HG03442 (cell line): ENCODE measurements at regions not wholly inside any gene's neighbourhood (a gene's known extent, or its start where the extent isn't known, plus 50 kb on each side); places are given as distances from the start of the nearest gene placed in this dataset.

Experiments used
- ATAC-seq: cut with Tn5 transposase; IDR thresholded peaks from one replicate; pipeline ENCODE4 v1.9.1; 2021; ENCODE audit warnings: mild to moderate bottlenecking, moderate library complexity; ENCODE audit not compliant: unreplicated experiment

DNA sequence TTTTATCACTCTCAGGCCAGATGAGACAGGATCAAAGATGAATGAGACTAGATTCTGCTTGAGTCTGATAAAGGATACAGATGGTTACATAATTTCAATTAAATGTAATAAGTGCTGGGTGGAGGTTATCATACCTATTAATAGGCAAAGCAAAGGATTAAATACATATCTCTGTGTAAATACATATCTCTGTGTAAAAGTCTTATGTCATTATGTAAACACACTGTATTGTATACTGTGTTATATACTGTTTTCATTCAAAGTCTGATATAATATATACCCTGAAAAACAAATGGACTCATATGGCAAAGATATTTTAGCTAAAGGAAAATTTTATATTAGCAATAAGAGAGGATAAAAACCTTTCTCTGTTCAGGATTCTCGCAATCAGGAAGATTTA lies 605.8 kb upstream of the PTGER4 start:
- no peak for ATAC-seq

DNA sequence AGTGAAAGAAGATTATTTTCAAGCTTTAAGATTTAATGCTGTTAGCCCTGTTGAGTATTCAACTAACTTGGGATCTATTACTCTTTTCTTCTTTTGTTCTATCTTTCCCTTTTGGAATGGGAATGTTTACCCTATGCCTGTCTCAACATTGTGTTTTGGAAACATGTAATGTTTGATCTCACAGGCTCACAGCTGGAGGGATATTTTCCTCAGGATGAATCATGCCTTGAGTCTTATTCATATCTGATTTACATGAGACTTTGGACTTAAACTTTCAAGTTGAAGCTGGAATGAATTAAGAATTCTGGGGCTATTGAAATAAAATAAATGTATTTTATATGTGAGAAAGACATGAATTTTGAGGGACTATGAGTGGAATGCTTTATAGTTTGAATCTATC lies 607.8 kb upstream of the PTGER4 start:
- ATAC-seq, result no peak

DNA sequence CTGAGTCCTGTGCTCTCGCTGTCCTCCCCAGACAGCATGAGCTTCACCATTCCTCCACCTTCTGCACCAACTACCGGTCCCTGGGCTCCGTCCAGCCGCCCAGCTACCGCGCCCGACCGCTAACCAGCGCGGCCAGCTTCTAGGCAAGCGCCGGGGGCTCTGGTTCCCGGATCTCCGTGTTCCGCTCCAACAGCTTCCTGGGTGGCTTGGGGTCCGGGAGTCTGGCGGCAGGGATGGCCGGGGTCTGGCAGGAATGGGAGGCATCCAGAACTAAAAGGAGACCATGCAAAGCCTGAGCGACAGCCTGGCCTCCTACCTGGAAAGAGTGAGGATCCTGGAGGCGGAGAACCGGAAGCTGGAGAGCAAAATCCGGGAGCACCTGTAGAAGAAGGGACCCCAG lies 613.1 kb upstream of the PTGER4 start:
- no peak for ATAC-seq

DNA sequence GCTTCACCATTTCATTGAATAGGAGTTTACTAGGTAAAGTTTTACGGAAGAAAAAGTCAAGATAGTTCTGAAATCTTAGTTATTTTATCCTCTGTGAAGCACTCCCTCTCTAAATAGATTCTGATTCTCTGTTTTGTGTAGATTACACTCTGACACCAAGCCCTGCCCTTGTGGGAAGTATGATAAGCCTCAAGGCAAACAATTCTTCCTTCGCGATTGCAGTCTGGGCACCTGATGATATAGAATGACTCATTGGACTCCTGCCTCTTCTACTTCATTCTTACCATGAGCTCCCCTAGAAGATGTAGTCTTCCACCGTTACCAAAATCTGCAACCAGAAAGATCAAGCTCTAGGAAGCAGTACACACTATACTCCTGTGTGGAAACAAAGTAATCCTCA lies 626.9 kb upstream of the PTGER4 start:
- no peak for ATAC-seq

DNA sequence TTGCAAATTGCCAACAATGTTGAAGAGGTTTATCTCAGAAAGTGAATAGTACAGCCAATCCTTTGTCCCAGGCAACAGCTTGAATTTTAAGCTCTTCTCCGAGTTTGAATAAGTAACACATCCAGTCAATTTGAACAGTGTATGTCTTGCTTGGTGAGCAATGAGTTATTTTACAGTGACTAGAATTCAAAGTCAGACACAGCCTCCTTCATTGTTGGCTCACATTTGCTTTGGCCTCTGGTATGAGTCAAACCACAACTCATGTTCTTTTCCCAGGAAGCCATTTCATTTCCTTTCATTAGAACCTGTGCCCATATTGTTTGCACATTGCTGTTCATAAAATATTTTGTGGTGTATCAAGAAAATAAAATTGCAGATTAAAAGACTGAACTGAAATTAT lies 622.0 kb upstream of the DAB2 start:
- no peak for ATAC-seq

DNA sequence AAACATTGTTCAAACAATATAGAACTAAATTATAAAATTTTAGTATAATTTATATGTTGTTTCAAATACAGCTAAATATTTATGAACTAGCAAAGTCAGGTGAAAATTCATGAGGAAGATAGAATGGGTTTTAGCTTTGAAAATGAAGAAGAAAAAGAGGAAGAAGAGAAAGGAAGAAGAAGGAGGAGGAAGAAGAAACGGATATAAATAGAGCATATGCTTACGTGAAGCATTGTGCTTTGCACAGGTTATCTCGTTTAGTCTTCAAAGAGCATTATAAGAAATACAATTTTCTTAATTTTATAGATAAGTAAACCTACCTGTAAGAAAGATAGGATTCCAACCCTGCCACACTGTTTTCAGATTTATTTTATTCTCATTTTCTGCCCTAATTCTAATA lies 620.6 kb upstream of the DAB2 start:
- ATAC-seq, result no peak

DNA sequence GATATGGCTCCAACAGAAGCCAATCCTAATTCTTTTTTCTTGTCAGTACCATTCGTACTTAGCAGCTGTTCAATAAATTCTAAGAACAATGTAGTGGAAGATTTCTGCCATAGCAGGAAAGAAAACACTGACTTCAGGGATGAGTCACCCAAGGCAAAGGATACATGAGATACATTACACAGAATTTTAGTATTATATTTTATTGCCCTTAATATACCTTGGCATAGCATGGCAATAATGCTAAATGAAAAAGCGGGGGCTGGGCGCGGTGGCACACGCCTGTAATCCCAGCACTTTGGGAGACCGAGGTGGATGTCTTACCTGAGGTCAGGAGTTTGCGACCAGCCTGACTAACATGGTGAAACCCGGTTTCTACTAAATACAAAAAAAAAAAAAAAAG lies 619.1 kb upstream of the DAB2 start:
- ATAC-seq, result no peak

DNA sequence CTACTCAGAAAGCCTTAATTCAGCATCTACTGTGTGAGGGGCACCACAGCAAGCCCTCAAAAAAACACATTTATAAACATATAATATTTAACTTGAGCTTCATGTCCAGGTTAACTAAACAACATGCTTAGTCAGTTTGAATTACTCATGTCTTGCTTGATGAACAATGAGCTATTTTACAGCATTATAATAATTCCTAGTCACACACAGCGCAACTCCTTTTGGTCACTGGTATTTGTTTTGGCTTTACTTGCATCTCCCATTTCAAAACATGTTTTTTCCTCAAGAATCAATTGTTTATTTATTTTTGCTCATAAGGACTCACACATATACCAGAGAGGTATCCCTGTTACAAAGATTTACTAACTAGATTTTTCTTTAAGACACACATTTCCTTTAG lies 616.7 kb upstream of the DAB2 start:
- ATAC-seq, result no peak

DNA sequence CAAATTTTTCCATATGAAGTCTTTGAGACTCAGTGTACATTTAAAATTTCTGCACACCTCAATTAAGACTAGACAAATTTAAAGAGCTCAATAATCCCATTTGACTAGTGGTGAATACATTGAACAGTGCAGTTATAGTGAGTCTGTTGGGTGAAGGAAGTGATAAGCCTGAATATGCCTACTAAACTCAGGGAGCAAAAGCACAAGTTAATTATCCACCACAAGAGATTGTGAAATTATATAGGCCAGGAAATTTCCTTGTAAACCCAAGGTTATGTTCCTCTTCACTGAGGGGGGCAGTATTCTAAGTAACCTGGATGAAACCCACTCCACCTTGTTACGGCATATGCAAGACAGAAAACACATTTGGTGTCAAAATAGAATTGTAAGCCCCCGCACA lies 612.9 kb upstream of the DAB2 start:
- no peak for ATAC-seq

DNA sequence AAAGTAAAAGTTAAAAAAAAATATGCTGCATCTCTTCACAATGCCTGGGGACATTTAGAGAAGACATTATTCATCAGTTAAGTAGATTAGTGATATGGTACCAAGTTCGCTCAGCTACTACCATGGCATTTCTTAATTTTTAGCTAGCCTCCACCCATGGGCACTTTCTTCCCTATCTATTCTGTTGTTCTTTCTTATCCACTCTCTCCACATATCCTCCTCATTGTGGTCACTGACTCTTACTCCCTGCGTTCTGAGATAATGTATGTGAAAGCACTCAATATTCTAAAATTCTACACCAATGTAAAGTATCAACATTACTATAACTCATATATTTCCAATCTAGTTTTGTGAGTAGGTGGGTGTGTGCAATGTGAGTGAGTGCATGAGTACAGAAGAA lies 609.7 kb upstream of the DAB2 start:
- no peak for ATAC-seq

DNA sequence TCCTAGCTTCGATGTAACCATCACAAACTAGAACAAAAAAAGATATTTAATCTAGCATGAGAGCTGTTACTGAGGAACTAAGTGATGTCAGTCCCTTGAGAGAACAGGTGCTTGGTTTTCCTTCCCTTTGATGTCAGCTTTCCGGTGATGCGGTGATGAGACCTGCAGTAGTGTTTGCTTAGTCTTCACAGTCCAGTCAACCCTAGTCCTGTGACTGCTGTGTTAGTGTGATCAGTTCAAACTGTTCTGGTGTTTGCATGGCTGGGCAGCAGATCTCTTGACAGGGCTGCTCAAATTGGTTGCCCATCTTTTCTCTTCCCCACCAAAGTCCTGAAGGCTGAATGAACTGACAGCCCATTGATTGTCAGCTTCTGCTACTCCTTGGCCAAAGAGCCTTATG lies 608.6 kb upstream of the DAB2 start:
- ATAC-seq, result peak; percentile 99

DNA sequence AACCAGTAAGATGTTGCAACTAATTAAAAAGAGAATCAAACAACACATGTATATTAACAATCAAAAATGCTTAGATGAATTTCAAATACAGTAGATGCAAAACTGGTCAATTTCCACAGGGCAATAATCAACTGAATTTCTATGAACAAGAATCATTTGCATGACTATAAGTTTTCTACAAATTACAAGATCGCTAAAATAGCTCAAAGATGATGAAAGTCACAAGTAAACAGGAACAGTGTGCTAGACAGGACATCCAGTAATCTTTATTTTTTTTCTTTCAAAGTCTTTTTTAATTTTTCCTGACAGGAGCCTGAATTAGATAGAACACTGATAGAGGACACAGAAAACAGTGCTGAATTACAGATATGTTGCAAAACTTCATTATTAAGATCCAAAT lies 608.2 kb upstream of the DAB2 start:
- ATAC-seq, result no peak

DNA sequence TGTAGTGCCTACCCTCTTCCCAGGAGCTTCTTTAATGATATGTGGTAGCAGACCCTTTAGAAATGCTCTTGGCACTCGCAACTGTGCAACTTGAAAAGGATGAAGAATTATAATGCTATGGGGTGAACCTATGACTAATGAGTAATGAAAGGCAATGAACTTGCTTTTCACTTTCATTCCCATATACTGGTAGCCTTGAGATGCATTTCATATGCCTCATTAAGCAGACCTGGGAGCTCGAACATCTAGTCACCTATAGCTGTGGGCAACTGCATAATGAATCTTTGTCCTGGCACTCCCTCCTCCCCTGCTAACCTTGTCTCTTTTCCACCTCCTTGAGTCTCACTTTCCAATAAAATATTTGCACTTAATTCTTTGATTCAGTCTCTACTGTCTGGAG lies 605.9 kb upstream of the DAB2 start:
- ATAC-seq, result no peak

DNA sequence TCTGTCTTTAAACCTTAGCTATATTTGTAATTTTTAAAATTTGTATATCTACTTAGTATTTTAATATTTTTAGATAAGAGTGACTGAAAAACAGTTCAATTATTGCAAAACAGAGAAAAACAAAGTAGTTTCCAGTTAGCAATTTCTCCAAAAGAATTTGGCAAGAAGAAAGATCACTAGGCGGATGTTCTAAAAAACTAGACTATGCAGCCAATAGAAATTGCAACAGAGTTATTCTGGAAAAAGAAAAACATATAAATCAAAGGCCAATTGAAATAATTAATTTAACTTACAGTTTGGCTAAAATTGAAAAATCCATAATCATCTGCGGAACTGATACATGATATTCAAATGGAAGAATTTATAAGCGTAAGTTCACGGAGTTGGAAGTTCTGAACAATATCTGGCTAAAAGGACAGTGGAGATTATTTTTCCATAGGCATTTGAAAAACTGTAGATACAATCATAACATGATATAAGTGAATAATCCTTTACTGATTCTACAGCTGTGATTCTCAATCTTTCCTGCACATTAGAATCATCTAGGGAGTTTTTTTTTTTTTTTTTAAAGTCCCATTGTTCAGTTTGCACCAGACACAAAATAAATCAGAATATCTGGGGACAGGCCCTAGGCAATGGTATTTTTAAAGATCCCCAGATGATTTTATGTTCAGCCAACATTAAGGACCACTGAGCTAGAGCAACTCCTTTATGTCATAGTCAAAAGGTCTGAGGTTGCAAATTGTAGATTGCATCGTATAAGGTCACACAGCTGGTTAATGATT lies 605.1 kb upstream of the DAB2 start:
- no peak for ATAC-seq

DNA sequence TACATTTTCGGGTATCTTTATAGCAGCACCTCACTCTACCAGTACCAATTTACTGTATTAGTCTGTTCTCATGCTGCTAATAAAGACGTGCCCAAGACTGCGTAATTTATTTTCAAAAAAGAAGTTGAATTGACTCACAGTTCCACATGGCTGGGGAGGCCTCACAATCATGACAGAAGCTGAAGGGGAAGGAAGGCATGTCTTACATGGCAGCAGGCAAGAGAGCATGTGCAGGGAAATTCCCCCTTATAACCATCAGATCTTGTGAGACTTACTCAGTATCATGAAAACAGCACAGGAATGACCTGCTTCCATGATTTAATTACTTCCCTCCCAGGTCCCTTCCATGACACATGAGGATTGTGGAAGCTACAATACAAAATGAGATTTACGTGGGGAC lies 602.6 kb upstream of the DAB2 start:
- ATAC-seq, result no peak

DNA sequence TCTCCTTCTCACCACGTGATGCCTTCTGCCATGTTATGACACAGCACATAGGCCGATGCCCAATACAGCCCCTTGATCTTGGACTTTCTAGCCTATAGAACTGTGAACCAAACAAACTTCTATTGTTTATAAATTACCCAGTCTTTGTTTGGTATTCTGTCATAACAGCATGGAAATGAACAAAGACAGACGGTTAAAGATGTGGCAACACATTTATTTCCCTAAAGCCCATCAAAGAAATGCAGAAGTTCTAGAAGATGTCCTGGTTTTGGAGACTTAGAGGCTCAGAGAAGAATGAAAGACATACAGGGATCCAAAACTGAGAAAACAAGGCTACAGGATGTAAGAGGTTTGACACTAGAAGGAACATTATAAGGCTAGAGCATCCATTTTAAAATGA lies 600.8 kb upstream of the DAB2 start:
- no peak for ATAC-seq

DNA sequence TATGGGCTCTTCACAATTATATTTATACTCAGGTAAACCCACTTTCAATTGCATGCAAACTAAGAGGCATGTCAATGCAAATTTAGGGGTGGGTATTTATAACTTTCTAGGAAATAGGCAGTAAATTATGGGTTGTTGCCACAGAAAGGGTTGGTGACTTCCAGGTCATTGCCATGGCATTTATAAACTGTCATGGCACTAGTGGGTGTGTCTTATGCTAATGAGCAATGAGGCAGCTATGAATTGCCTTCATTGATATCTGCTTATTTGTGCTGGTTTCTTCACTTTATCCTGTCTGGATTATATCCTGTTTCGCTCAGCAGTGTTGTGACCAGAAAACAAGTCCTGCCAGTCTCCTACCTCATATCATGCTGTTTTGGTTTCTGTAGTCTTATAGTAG lies 597.3 kb upstream of the DAB2 start:
- no peak for ATAC-seq

DNA sequence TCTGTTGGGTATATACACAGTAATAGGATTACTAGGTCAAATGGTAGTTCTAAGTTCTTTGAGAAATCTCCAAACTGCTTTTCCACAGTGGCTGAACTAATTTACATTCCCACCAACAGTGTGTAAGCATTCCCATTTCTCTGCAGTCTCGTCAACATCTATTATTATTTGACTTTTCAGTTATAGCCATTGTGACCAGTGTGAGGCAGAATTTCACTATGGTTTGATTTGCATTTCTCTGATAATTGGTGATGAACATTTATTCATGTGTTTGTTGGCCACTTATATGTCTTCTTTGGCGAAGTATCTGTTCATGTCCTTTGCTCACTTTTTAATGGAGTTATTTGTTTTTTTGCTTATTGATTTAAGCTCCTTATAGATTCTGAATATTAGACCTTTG lies 596.2 kb upstream of the DAB2 start:
- no peak for ATAC-seq

DNA sequence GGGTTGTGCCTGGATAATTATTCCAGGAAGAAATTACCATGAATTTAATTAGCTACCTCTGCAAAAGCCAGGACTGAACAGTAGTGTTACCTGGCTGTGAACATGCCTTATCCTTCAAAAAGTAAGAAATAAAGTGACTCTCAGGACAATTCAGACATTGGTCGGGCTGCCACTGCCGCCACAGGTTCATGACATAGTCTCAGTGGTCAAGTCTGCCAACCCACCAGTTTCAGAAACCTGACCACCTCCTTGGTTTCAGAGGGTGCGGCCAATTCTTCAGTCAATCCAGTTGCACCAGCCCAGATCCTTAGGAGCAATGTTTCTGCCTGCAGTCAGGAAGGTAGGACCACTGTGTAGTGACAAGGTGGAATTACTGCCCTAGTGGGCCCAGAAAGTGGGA lies 593.1 kb upstream of the DAB2 start:
- no peak for ATAC-seq

DNA sequence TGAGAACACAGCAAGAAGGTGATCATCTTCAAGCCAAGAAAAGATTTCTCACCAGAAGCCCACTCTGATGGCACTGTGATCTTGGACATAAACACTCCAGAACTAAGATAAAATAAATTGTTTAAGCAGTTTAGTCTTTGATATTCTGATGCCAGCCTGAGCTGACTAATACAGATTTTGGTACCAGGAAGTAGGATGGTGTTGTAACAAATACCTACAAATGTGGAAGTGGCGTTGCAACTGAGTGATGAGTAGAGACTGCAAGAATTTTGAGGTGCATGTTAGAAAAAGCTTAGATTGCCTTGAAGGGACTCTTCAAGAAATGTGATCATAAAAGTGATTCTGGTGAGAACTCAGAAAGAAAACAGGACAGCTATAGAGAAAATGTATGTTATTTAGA lies 592.4 kb upstream of the DAB2 start:
- ATAC-seq, result no peak

DNA sequence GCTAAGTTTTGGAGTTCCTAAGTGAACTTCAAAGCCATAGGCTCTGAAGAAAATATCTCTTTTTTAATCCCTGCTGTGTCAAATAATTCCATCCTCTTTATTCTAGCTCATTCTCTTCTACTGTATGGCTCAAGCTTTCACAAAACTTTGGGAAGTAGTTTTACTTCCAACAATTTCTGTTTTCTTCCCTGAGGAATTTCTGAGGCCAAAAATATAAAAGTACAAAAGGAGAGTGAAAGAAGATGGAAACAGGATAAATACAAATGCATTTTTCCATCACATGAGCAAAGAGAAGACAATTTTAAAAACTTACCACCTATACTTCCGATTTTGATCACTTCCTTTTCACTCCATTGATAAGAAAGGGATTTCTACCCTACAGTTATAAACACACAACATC lies 585.7 kb upstream of the DAB2 start:
- ATAC-seq, result no peak

DNA sequence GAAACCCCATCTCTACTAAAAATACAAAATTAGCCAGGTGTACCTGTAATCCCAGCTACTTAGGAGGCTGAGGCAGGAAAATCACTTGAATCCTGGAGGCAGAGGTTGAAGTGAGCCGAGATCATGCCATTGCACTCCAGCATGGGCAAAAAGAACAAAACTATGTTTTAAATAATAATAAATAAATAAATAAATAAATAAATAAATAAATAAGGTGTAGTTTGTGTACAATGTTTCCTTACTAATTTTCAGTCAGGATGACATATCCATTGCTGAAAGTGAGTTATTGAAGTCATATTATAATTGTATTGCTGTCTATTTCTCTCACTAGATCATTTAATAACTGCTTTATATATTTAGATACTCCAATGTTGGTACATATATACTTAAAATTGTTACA lies 581.5 kb upstream of the DAB2 start:
- ATAC-seq, result no peak

DNA sequence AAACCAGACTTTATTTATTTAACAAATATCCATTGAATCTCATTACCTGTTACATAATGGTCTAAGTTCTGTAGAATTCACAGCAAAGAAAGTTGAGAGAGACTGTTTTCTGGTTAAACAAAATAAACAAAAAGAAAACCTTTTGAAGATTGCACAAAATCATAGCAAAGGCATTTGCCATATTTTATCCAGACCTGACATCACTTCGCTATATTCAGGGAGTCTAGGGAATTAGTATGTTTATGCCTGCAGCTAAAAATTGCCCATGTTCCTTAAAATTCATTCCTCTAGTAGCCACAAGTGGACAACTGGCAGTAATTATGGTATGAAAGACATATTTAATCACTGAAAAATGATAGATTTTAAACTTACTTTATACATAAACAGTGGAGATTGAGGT lies 577.0 kb upstream of the DAB2 start:
- ATAC-seq, result no peak
